Activated CD8-positive, alpha-beta T cell treated with anti-CD3 and anti-CD28 coated beads for 36 hours (primary cell): ENCODE measurements at regions not wholly inside any gene's neighbourhood (a gene's known extent, or its start where the extent isn't known, plus 50 kb on each side); places are given as distances from the start of the nearest gene placed in this dataset.

Source experiments
- ATAC-seq: fragments of 200-7000 bp; cut with Tn5 transposase; one replicate; pipeline ENCODE4 v1.10.0; 2021; ENCODE audit warnings: mild to moderate bottlenecking, moderate library complexity
- CTCF ChIA-PET: fragments of 350-600 bp; sonication (Branson Sonifier 250); formaldehyde crosslinking; loops from one replicate; lab custom pipeline; 2021; ENCODE audit warnings: antibody characterized with exemption; lab: Charles Lee
- POLR2A ChIA-PET: fragments of 350-600 bp; sonication (Branson Sonifier 250); formaldehyde crosslinking; loops from one replicate; lab custom pipeline; 2021; ENCODE audit warnings: antibody characterized with exemption; lab: Charles Lee
- DNase-seq: peaks from one replicate; pipeline ENCODE4 v3.0.0-alpha.2; 2020
- H3K27ac Mint-ChIP-seq: one replicate; pipeline ENCODE4 v1.8.0; 2021; ENCODE audit warnings: mild to moderate bottlenecking, mixed read lengths
- H3K27me3 Mint-ChIP-seq: one replicate; pipeline ENCODE4 v1.8.0; 2021; ENCODE audit warnings: mixed read lengths
- H3K36me3 Mint-ChIP-seq: one replicate; pipeline ENCODE4 v1.8.0; 2021; ENCODE audit warnings: low read depth, mixed read lengths
- H3K4me1 Mint-ChIP-seq: one replicate; pipeline ENCODE4 v1.8.0; 2021; ENCODE audit warnings: low read depth, mixed read lengths
- H3K4me3 Mint-ChIP-seq: one replicate; pipeline ENCODE4 v1.8.0; 2021; ENCODE audit warnings: mild to moderate bottlenecking, moderate library complexity, mixed read lengths
- H3K9me3 Mint-ChIP-seq: one replicate; pipeline ENCODE4 v1.8.0; 2021; ENCODE audit warnings: mixed read lengths
- intact Hi-C: fragments of 100-400 bp; cut with micrococcal nuclease; formaldehyde crosslinking; loops from one replicate; pipeline ENCODE4 v1.10.0; 2022
- TF ChIP-seq, protein P1 (sequence below): fragments of 200-600 bp; IDR thresholded peaks from one replicate; pipeline ENCODE4 v1.8.0; 2022; ENCODE audit warnings: antibody characterized with exemption, mild to moderate bottlenecking

DNA sequence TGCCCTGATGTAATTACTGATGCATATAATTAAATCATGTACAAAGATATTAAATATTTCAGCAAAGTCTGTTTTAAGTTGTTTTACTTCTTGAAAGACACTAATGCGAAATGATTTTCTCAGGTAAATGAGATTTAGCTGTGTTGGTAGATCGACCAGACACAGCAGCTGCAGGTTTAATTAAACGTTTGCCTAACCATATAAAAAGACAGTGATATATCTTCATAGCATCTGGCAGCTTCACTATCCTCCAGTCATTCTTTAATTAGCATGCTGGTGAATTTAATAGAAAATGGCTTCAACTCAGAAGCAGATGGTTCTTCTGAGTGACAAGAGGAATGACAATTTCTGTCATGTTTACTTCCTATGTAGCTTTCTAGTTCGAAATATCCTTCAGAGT lies 69.3 kb downstream of the NHLRC3 start:
- H3K4me1 Mint-ChIP-seq: no peaks in the 10 kb centered on the region
- H3K4me3 Mint-ChIP-seq: no peak overlapping the region
- no peak overlapping the region for H3K27ac Mint-ChIP-seq
- DNase-seq (no peak), ATAC-seq (no peak)
- TF ChIP-seq, protein P1, sequence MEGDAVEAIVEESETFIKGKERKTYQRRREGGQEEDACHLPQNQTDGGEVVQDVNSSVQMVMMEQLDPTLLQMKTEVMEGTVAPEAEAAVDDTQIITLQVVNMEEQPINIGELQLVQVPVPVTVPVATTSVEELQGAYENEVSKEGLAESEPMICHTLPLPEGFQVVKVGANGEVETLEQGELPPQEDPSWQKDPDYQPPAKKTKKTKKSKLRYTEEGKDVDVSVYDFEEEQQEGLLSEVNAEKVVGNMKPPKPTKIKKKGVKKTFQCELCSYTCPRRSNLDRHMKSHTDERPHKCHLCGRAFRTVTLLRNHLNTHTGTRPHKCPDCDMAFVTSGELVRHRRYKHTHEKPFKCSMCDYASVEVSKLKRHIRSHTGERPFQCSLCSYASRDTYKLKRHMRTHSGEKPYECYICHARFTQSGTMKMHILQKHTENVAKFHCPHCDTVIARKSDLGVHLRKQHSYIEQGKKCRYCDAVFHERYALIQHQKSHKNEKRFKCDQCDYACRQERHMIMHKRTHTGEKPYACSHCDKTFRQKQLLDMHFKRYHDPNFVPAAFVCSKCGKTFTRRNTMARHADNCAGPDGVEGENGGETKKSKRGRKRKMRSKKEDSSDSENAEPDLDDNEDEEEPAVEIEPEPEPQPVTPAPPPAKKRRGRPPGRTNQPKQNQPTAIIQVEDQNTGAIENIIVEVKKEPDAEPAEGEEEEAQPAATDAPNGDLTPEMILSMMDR: no peak
- POLR2A ChIA-PET: no interaction called here
- CTCF ChIA-PET: interaction anchor here (0.8 to 2.3 kb wide), 2 partner anchors 11 to 12 kb away, joined by 3 to 5 read pairs; no protein-coding TSS in a partner anchor
- H3K9me3 Mint-ChIP-seq: no peaks in the 10 kb centered on the region
- peaks cover 25% of the 10 kb centered on the region for H3K27me3 Mint-ChIP-seq
- no peaks in the 10 kb centered on the region for H3K36me3 Mint-ChIP-seq
- intact Hi-C loops: no loop called here

DNA sequence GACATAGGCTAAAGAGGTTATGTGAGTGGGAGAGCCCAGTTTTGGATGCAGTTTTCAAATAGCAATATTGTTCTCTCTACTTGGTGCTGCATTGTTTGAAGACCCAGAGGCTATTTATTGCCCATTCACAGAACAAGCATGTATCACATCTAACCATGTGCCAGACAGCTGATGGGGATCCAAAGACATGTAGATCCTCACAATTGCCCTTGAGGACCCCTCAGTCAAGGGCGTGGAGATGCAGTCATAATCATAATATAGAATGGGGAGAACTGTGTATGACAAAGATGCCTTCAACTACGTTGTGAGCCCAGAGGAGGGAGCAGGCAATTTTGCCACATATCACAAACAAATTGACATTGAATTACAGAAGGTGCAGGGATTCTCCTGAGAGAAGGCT lies 70.5 kb downstream of the NHLRC3 start:
- CTCF ChIA-PET: interaction anchor here (0.8 kb wide), 1 partner anchor 12 kb away, joined by 3 read pairs; no protein-coding TSS in a partner anchor
- intact Hi-C loops: no loop called here
- POLR2A ChIA-PET: no interaction called here
- Mint-ChIP-seq H3K4me3 (no peak overlapping the region), H3K9me3 (no peaks in the 10 kb centered on the region), H3K27me3 (peaks cover 18% of the 10 kb centered on the region), H3K27ac (no peak overlapping the region), H3K36me3 (no peaks in the 10 kb centered on the region), H3K4me1 (no peaks in the 10 kb centered on the region)
- ATAC-seq (no peak), DNase-seq (no peak)
- TF ChIP-seq, protein P1: no peak

GRCh38 chr13:39110518-39111097 lies 72.4 kb downstream of the NHLRC3 start:
- Mint-ChIP-seq H3K4me3 (no peak overlapping the region), H3K27ac (no peak overlapping the region), H3K4me1 (no peaks in the 10 kb centered on the region), H3K36me3 (no peaks in the 10 kb centered on the region), H3K9me3 (peaks cover 2% of the 10 kb centered on the region), H3K27me3 (peaks cover 23% of the 10 kb centered on the region)
- ATAC-seq (no peak), DNase-seq (no peak)
- TF ChIP-seq, protein P1: no peak
- intact Hi-C loops: no loop called here
- CTCF ChIA-PET: no interaction called here
- POLR2A ChIA-PET: no interaction called here

DNA sequence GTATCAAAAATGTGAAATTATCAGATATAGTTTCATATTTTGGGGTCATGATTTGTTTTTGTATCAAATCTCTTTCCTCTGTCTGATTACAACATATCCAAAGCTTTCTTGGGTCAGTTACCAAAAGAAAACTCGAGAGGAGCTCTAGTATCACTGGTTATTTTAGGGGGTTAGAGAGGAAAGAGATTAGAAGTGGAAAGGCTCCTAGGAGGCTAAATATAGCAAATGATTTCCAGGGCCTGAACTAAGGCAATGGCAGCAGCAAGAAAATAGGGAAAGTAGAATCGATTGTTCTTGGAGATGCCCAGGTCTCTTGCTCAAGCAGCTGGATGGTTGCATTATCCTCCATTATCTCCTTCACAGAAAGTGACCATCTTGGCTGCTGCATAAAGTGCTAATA lies 72.9 kb downstream of the NHLRC3 start:
- Mint-ChIP-seq H3K36me3 (no peaks in the 10 kb centered on the region), H3K9me3 (peaks cover 3% of the 10 kb centered on the region), H3K27ac (no peak overlapping the region), H3K4me1 (no peaks in the 10 kb centered on the region), H3K27me3 (peaks cover 25% of the 10 kb centered on the region), H3K4me3 (no peak overlapping the region)
- ChIA-PET CTCF (no interaction called here), POLR2A (no interaction called here)
- ATAC-seq (no peak), DNase-seq (no peak)
- TF ChIP-seq, protein P1: no peak
- intact Hi-C loops: no loop called here

- Mint-ChIP-seq H3K27me3 (peaks cover 24% of the 10 kb centered on the region), H3K4me1 (peaks cover 5% of the 10 kb centered on the region), H3K36me3 (no peaks in the 10 kb centered on the region), H3K4me3 (no peak overlapping the region), H3K9me3 (peaks cover 6% of the 10 kb centered on the region), H3K27ac (no peak overlapping the region)
- CTCF ChIA-PET: no interaction called here
- POLR2A ChIA-PET: no interaction called here
- DNase-seq (no peak), ATAC-seq (no peak)
- intact Hi-C loops: no loop called here
- TF ChIP-seq, protein P1: no peak
These were observed 81.2 kb downstream of the NHLRC3 start for GRCh38 chr13:39119422-39119821.
